Ramos (cell line): ENCODE measurements at regions not wholly inside any gene's neighbourhood (a gene's known extent, or its start where the extent isn't known, plus 50 kb on each side); places are given as distances from the start of the nearest gene placed in this dataset.
"Not testable (repeated sequence)": the region's sequence is repeated elsewhere in the genome, so short reads cannot be mapped to it uniquely, and the experiment has no call there.

ENCODE experiments used
- in situ Hi-C: fragments of 300-500 bp; cut with MboI; formaldehyde crosslinking; loops from one replicate; pipeline ENCODE4 v1.14.3; 2022; ENCODE audit warnings: low sequenced_read_pairs; ENCODE audit not compliant: unreplicated experiment

- in situ Hi-C loops = no loop called here
Observed at GRCh38 chr21:35520856-35521255, 471.8 kb upstream of the RUNX1 start.

GRCh38 chr21:35520302-35520701 lies 471.2 kb upstream of the RUNX1 start:
- in situ Hi-C loops = no loop called here

- in situ Hi-C loops = no loop called here
Observed at GRCh38 chr21:35517865-35518264, 468.8 kb upstream of the RUNX1 start.

DNA sequence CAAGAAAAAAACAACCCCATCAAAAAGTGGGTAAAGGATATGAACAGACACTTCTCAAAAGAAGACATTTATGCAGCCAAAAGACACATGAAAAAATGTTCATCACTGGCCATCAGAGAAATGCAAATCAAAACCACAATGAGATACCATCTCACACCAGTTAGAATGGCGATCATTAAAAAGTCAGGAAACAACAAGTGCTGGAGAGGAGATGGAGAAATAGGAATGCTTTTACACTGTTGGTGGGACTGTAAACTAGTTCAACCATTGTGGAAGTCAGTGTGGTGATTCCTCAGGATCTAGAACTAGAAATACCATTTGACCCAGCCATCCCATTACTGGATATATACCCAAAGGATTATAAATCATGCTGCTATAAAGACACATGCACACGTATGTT lies 467.2 kb upstream of the RUNX1 start:
- in situ Hi-C loops = not testable (repeated sequence)

DNA sequence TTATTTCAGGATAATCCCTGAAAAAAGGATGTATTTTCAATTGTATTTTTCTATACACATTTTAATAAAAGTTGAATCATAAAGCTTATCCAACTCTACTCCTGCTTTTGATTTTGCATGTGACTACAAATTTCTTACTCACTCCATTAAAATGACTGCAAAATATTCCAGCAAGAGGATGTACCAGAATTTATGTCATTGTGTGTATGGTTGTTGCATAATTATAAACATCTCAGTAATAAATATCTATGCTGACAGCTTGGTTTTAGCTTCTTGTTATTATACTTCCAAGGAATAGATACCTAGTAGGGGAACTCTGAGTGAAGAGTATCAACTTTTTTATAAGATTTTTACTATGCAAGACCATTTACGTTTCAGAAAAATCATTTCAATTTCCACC lies 463.2 kb upstream of the RUNX1 start:
- in situ Hi-C loops = no loop called here

GRCh38 chr21:35511696-35512162 lies 462.6 kb upstream of the RUNX1 start:
- in situ Hi-C loops = no loop called here

GRCh38 chr21:35510957-35511695 lies 462.0 kb upstream of the RUNX1 start:
- in situ Hi-C loops = no loop called here

DNA sequence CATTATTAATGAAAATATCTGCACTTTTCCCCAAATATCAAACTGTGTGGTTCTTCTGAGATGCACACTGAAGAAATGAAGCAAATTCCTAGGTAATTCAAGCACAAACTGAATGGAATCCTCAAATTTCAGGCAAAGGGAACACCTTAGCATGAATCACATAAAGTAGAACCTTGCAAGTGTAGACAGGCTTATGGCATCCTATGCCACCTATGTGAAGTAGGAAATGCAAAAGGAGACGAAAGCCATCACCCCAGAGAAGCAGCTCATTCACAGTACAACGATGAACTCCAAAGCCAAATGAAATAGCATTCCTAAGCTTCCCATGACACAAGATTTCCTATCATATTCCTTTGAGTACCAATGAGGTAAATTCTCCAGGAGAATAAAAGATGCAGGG lies 461.2 kb upstream of the RUNX1 start:
- in situ Hi-C loops = no loop called here

GRCh38 chr21:35509001-35509704 lies 460.1 kb upstream of the RUNX1 start:
- in situ Hi-C loops = no loop called here

- in situ Hi-C loops = no loop called here
Observed at GRCh38 chr21:35508139-35508888, 459.2 kb upstream of the RUNX1 start.

DNA sequence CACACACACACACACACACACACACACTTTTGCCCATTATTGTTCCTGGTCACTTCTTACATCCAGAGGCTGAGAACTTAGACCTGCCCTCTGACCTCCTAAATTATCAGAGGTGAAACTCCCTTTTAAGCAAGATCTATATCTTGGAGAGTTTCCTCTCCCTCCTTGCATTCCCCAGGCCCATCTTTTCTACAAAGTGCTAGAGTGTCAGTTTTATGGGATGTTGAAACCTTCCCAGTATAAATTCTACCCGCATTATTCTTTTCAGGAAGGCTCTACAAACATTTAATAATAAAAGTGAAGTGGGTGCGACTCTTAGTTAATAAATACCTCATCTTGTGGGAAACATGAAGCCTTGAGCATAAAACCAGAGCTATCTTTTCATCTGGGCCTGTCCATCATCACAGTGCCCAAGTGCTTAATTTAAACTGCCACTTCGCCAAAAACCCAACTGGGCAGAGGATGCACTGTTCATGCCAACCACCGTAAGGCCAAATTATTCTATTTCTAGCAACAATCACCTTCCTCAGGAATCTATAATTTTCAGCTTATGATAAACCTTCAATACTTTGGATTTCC lies 458.2 kb upstream of the RUNX1 start:
- in situ Hi-C loops = no loop called here

DNA sequence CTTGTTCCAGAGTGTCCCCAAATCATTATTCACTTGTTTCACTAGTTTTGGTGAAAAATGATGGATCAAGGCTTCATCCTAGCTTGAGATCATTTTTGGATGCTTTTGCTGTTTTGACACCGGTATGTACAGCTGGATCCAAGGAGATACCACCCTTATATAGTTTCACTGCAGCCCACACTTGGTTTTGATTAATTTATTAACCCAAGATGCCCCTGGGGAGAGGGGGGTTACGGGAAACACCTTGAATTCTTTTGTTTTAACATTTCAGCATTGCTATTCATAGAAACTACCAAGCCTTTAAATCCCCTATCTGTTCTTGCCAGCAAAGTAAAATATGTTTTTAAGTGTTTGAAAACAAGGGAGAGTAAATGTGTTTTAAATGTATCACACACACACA lies 457.7 kb upstream of the RUNX1 start:
- in situ Hi-C loops = no loop called here

- in situ Hi-C loops = no loop called here
Observed at GRCh38 chr21:35506352-35506751, 457.2 kb upstream of the RUNX1 start.

DNA sequence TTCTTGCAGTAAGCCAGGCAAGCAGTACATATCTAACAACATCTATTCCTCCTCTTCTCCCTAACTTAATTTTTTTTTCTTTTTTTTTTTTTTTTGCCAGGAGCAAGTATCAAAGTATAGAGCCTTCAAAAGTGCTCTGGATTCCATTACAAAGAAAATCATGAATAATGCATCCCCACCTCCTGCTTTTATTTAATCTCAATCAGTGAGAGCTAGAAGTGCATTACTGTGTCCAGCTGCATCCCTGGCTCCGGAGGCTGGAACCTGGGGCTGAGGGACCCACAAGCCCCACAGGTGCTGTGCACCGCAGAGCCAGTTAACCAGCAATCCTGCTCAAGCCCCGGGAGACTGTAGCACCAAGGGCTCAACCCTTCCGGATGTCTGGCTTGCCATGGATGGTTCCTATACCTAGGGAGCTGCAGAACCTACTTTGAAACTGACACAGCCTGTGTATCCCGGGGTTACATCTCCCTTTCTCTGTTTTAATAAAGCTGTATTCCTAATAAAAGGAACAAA lies 455.9 kb upstream of the RUNX1 start:
- in situ Hi-C loops = no loop called here

GRCh38 chr21:35504277-35504676 lies 455.2 kb upstream of the RUNX1 start:
- in situ Hi-C loops = no loop called here

GRCh38 chr21:35503671-35504070 lies 454.6 kb upstream of the RUNX1 start:
- in situ Hi-C loops = no loop called here

GRCh38 chr21:35502821-35503220 lies 453.7 kb upstream of the RUNX1 start:
- in situ Hi-C loops = no loop called here

GRCh38 chr21:35497522-35497921 lies 448.4 kb upstream of the RUNX1 start:
- in situ Hi-C loops = not testable (repeated sequence)

DNA sequence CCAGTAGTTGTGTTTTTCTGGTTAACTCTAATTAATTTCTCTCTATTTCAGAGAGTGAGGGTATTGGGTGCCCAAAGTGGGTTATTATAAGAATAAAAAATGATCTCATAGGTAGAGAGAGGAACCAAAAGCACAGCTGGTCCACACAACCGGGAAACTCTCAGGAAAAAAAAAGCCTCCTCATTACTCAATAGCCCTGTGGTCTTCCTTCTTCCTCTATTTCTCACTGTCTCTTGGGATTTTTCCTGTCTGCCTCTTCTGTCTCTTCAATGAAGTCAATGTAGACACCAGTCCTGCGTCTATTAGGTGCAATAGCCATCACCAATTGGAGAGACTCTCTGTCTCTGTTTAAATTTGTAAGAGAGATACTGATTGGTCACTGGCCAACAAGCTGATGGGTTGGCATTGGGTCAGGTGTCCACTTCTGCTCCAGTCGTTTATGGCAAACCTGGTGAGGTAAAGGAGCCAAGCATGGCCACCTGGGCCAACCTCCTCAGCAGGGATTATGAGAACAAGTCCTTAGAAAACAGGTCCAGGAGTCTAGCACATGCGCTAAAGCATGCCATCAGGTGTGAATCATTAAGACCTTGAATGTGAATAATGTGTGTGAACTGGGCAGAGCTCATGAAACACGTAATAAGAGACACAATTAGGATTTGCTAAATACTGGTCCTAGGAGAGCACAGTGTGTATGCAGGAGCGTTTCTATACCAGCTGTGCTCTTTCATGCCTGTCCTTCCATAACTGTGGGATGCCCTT lies 443.0 kb upstream of the RUNX1 start:
- in situ Hi-C loops = no loop called here

GRCh38 chr21:35491114-35491513 lies 442.0 kb upstream of the RUNX1 start:
- in situ Hi-C loops = no loop called here
